ENCODE measurements at regions not wholly inside any gene's neighbourhood (a gene's known extent, or its start where the extent isn't known, plus 50 kb on each side); places are given as distances from the start of the nearest gene placed in this dataset.

- DNase-seq (ENCODE audit: low read depth in 3 of 3), result no peak
Measured at GRCh38 chr10:117670116-117670904, 127.8 kb downstream of the EMX2 start.

GRCh38 chr10:117673230-117674010 is 130.9 kb downstream of the EMX2 start:
- DNase-seq (ENCODE audit: low read depth in 3 of 3), result no peak

- no peak for DNase-seq (ENCODE audit: low read depth in 3 of 3)
Measured at GRCh38 chr10:117674201-117674600, 131.7 kb downstream of the EMX2 start.

GRCh38 chr10:117674646-117675045 is 132.1 kb downstream of the EMX2 start:
- no peak for DNase-seq (ENCODE audit: low read depth in 3 of 3)

GRCh38 chr10:117675514-117676055 is 133.0 kb downstream of the EMX2 start:
- no peak for DNase-seq (ENCODE audit: low read depth in 3 of 3)

- DNase-seq (ENCODE audit: low read depth in 3 of 3), result no peak
Measured at GRCh38 chr10:117677239-117677638, 134.7 kb downstream of the EMX2 start.

GRCh38 chr10:117677890-117678500 is 135.4 kb downstream of the EMX2 start:
- DNase-seq (ENCODE audit: low read depth in 3 of 3), result no peak

- DNase-seq (ENCODE audit: low read depth in 3 of 3), result no peak
Measured at GRCh38 chr10:117680601-117681000, 138.1 kb downstream of the EMX2 start.

GRCh38 chr10:117681104-117681503 is 138.6 kb downstream of the EMX2 start:
- no peak for DNase-seq (ENCODE audit: low read depth in 3 of 3)

GRCh38 chr10:117684046-117684610 is 141.6 kb downstream of the EMX2 start:
- no peak for DNase-seq (ENCODE audit: low read depth in 3 of 3)

GRCh38 chr10:117684672-117685211 is 142.2 kb downstream of the EMX2 start:
- no peak for DNase-seq (ENCODE audit: low read depth in 3 of 3)

- DNase-seq (ENCODE audit: low read depth in 3 of 3), result no peak
Measured at GRCh38 chr10:117685431-117685830, 142.9 kb downstream of the EMX2 start.

GRCh38 chr10:117686606-117687005 is 144.1 kb downstream of the EMX2 start:
- no peak for DNase-seq (ENCODE audit: low read depth in 3 of 3)

- no peak for DNase-seq (ENCODE audit: low read depth in 3 of 3)
Measured at GRCh38 chr10:117688358-117688757, 145.8 kb downstream of the EMX2 start.

GRCh38 chr10:117689566-117689965 is 147.0 kb downstream of the EMX2 start:
- DNase-seq (ENCODE audit: low read depth in 3 of 3), result no peak

GRCh38 chr10:117690359-117690758 is 147.8 kb downstream of the EMX2 start:
- DNase-seq (ENCODE audit: low read depth in 3 of 3), result no peak

GRCh38 chr10:117694190-117694589 is 151.6 kb downstream of the EMX2 start:
- no peak for DNase-seq (ENCODE audit: low read depth in 3 of 3)

GRCh38 chr10:117697402-117697801 is 154.9 kb downstream of the EMX2 start:
- no peak for DNase-seq (ENCODE audit: low read depth in 3 of 3)

- DNase-seq (ENCODE audit: low read depth in 3 of 3), result no peak
Measured at GRCh38 chr10:117698809-117699208, 156.3 kb downstream of the EMX2 start.

- no peak for DNase-seq (ENCODE audit: low read depth in 3 of 3)
Measured at GRCh38 chr10:117699436-117700075, 157.0 kb downstream of the EMX2 start.

- no peak for DNase-seq (ENCODE audit: low read depth in 3 of 3)
Measured at GRCh38 chr10:117710181-117710798, 167.7 kb downstream of the EMX2 start.
